SW480 (cell line): ENCODE measurements at regions not wholly inside any gene's neighbourhood (a gene's known extent, or its start where the extent isn't known, plus 50 kb on each side); places are given as distances from the start of the nearest gene placed in this dataset.

Source experiments
- DNase-seq: peaks from one replicate; pipeline ENCODE4 v3.0.0-alpha.2; 2016; ENCODE audit warnings: low spot score

DNA sequence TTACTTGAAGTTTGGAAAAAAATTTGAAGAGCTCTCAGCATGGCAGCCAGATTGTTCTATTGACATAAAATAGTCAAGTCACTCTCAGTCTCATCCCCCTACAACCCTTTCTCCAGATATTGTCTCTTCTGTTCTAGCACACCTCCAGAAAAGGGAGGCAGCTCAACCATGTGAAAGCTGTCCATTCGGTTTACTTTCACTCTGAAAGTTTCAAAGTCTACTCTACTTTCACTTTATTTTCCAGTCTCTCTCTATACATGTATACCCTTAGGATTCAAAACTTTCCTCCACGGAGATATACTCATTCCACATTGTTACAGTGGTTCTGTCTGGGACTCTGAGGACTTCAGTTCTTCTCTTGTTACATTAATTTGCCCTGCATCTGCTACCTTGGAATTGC lies 111.0 kb upstream of the STAC start:
- no peak for DNase-seq

DNA sequence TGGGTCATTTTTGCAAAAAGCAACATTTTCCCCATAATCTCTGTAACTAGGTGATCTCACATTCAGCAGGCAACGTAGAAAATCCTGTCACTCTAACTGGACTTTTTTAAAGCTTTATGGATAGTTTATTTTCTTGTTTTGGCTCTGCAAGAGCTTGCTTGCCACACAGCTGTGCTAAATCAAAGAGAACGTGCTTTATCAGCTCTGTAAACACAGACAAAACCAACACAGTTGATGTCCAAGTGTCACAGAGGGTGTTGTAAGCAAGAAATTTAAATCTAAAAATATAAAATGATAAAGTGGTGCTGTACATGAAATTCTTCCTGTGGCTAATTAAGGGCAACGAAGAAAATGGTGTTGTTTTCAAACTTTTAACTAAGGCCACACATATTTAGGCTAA lies 97.5 kb upstream of the STAC start:
- no peak for DNase-seq

DNA sequence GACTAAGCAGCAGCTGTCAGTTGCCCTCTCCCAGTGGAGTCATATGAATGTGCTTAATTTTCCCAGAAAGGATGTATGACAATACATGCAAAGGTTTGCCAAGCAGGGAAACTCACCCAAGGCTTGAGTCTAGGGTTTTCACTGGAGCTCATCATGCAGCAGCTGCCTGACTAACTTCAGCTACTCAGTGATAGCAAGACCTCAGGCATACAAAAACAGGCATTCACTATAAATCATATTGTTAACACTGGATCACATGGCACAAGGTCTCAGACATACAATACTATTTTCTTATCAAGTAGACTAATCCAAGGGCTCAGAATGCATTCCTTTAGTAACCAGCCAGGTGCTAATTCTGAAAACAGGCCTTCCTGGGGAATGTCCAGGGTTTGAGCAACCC lies 85.0 kb upstream of the STAC start:
- DNase-seq = no peak

DNA sequence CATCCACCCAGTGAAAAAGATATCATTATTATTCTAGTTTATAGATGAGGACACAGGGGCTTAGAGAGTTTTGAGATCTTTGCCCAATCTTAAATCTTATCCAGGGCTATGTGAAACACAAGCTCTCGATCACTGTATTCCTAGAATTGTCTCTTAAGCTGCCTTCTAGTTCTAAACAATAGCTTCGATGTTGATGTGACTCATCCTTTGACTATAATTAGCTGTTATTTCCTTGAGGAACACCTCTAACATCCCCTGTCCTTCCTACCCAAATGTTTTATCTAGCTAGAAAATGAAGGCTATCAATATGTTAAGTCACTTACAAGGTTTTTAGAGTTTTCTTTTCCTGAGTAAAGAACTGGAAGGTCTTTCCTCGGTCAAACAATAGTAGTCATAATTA lies 83.1 kb upstream of the STAC start:
- DNase-seq = no peak

DNA sequence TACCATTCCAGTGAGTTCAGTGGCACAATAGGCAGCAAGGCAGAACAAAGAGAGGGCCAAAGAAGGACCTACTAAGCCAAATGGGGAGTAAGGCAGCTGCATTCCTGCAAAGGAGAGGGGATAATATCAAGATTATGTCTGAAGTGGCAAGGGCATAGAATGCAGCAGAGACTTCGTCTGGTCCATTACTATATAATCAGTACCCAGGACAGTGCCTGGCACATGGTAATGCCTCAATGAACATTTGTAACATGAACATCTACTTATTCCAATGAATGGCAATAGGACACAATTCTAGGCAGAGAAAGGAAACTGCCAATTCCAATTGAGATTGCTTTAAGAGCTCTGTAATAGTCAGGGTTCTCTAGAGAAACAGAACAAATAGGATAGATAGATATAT lies 82.1 kb upstream of the STAC start:
- no peak for DNase-seq

DNA sequence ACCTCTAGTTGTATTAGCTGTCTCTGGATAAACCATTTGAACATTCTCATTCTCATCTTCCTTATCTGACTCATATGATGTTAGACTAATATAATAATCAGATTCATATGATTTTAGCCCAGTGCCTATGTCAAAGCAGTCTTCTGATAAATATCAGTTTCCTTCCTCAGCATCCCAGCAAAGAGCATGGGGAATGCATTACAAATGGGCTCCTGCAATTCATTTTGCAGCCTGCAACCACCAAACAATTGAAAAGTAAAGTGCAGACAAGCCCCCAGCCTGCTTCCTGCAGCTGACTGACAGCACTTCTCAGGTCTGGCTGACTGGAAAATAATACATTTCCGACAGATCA lies 78.2 kb upstream of the STAC start:
- DNase-seq = no peak

DNA sequence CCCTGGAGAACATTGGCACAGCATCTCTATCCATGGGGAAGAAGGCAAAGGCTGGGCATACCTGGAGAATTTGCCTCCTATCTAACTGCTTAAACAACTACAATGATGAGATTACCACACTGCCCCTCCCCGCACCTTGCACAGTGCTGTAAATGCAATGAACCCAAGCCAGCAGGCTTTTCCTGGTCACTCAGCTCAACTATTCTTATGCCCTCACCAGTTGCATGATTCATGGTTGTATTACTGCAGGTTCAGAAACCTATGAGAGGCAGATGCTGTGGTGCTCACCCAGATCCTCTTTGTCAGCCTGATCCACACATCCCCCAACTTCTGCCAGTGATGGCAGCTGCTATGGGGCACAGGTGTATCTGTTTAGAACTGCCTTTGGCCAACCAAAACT lies 77.7 kb upstream of the STAC start:
- no peak for DNase-seq

DNA sequence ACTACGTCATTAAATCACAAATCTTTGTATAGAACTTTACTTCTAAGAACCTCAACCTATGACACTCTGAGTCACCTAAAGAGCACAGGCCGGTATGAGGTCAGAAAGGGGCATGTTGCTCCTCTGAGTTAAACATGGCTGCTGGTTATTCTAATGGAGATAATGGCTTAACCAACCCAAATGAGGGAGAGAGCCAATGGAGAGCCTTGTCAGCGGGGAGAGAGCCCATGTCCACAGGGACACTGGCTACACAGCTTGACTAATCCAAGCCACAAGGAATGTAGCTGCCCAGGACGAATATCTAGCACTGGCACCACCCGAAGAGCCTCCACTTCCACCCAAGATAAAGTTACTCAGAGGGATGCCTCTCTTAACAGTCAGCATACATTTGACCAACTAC lies 77.0 kb upstream of the STAC start:
- DNase-seq = no peak

DNA sequence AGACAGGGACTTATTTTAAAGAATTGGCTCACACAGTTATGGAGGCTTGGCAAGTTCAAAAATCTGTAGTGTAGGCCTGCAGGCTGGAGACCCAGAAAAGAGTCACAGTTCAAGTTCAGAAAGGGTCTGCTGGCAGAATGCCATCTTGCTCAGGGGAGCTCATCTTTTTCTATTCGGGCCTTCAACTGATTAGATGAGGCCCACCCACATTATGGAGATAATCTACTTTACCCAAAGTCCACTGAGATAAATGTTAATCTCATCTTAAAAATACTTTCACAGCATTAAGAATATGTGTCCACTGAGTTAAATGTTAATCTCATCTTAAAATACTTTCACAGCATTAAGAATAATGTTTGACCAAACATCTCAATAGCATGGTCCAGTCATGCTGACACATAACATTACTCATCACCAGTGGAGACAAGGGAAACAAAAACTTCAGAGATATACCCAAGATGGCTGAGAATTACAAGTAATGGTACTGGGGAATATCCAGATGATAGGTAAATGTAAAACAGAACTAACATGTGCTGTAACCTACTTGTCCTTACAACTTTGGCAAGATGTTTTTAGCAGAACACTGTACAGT lies 74.3 kb upstream of the STAC start:
- no peak for DNase-seq

DNA sequence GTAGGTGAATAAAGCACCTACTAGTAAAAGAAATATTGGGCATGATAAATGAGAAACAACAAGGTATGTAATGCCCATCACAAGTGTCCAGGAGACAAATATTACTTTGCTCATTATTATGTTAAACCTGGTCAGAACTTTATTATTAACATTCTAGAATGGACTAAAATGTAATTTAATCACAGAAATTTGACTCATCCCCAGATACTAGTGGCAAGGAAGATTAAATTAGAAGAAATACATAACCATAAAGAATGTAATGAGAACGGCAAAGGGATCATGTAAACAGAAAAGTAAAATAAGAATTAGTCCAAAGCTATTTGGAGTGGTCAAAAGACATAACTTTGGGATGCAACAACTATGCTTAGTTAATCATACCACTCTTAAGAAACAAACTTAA lies 71.2 kb upstream of the STAC start:
- DNase-seq = no peak

DNA sequence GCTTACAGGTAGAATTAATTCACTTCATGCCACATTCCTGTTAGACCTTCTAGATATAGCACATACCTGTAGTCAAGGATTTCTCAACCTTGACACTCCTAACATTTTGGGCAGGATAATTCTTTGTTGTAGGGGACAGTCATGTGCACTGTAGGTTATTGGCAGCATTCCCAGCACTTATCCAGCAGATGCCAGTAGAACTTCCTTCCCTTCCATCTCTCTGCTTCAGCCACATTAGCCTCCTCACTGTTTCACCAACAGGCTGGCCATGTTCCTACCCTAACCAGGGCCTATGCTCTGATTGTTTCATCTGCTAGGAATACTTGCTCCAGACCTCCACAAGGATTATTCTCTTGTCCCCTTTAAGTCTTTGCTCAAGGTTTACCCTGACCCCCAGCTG lies 68.0 kb upstream of the STAC start:
- DNase-seq = no peak

DNA sequence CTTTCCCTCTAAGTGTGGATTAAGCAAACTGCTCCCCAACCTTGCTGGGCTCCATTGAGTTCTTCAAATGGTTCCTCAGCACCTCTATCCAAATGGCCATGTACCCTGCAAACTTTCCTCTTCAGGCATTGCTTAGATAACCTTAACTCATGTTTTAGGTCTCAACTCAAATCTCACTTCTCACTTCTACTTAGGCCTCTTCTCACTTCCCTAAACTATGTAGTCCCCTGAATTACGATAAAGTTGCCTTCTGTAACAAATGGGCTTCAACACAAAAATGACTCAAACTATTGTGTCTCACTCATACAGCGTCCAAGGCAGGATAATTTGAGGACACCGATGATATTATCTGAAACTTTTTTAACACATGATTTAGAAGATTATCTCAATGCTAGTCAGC lies 62.4 kb upstream of the STAC start:
- no peak for DNase-seq

DNA sequence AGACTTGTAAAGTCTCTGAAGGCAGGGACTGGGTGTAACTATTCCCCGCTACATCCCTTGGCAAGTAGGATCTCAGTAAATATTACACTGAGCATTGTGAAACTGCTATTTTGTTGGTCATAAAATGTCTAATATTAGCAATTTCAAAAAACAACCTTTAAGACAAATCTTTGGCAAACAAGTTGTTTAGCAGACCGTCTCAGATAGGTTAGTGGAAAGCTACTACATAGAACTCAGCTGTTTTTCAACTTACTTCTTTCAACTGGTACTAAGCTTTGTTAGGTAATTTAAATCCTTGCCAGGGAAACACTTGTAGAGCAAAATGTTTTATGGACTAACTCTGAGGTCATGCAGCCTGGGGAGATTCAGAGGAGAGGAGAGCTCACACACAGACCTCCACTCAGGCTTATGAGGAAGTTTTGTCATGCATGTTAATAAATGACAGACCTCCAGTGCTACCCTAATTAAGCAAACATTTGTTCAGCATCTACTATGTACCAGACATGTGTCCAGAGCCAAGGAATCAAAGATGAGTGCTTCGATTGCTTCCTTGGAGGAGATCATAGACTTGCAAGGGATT lies 61.6 kb upstream of the STAC start:
- DNase-seq = no peak

DNA sequence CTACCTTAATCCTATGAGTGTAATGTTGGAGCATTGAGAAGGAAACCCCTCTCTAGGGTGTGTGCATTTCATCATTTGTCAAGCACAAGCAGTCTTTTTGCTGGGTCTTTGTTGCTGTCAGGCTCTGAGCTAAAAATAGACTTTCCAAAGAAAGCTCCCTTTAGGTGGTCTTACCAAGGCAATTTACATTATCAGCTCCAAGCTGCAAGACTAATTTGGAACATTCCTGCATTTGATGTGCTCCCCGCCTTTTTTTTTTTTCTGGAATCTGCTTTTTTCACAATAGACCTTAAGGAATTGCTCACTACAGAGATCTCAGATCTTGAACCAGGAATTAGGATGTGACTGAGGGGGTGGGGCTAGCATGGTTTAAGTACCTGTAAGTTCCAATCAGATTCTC lies 60.6 kb upstream of the STAC start:
- no peak for DNase-seq
